Parathyroid adenoma (tissue), 2 donors: ENCODE measurements at regions not wholly inside any gene's neighbourhood (a gene's known extent, or its start where the extent isn't known, plus 50 kb on each side); places are given as distances from the start of the nearest gene placed in this dataset.

Experiments used
- H2AFZ ChIP-seq: fragments of 300-600 bp; sonication (generic); one replicate; pipeline ENCODE4 v1.7.0; 2017; ENCODE audit warnings: antibody characterized with exemption, mild to moderate bottlenecking
- H3K27ac ChIP-seq: fragments of 300-600 bp; sonication (generic); one replicate; pipeline ENCODE4 v1.7.0; 2017
- H3K27me3 ChIP-seq: fragments of 300-600 bp; sonication (generic); one replicate; pipeline ENCODE4 v1.7.0; 2017; ENCODE audit warnings: low read length; ENCODE audit not compliant: control insufficient read depth, insufficient read depth
- H3K36me3 ChIP-seq: fragments of 300-600 bp; sonication (generic); one replicate; pipeline ENCODE4 v1.7.0; 2017; ENCODE audit warnings: low read length; ENCODE audit not compliant: control insufficient read depth, insufficient read depth
- H3K4me1 ChIP-seq: fragments of 300-600 bp; sonication (generic); one replicate; pipeline ENCODE4 v1.7.0; 2017; ENCODE audit warnings: control low read depth
- H3K4me2 ChIP-seq: fragments of 300-600 bp; sonication (generic); one replicate; pipeline ENCODE4 v1.7.0; 2017; ENCODE audit warnings: low read length
- H3K4me3 ChIP-seq: fragments of 300-600 bp; sonication (generic); one replicate; pipeline ENCODE4 v1.7.0; 2017; ENCODE audit warnings: low read depth, low read length
- H3K79me2 ChIP-seq: fragments of 300-600 bp; sonication (generic); one replicate; pipeline ENCODE4 v1.7.0; 2017; ENCODE audit warnings: control low read depth
- H3K9ac ChIP-seq: fragments of 300-600 bp; sonication (generic); one replicate; pipeline ENCODE4 v1.7.0; 2017; ENCODE audit warnings: mild to moderate bottlenecking
- H3K9me3 ChIP-seq: fragments of 300-600 bp; sonication (generic); one replicate; pipeline ENCODE4 v1.7.0; 2017; ENCODE audit warnings: low read length; ENCODE audit not compliant: control insufficient read depth
- TF ChIP-seq, protein P1 (sequence below): fragments of 300-600 bp; sonication (generic); IDR thresholded peaks from one replicate; pipeline ENCODE4 v1.7.0; 2017; ENCODE audit warnings: antibody characterized with exemption, mild to moderate bottlenecking
- donor health status: primary hyperparathyroidism.

DNA sequence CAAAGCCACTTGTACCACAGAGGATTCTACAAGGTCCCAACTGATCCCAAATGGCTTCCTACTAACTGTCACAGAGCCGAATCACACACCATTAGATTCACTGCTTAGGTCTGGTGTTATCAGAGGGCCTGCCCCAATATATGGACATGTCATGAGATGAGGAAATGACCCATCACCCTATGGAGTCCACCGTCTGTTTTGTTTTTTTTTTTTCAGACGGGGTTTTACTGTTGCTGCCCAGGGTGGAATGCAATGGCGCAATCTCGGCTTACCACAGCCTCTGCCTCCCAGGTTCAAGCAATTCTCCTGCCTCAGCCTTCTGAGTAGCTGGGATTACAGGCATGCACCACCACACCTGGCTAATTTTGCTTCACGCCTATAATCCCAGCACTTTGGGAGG lies 83.8 kb upstream of the ETS2 start:
- Histone ChIP-seq H3K9me3 (peaks cover 2% of the 10 kb centered on the region), H3K79me2 (no peaks in the 10 kb centered on the region), H2AFZ (no peak overlapping the region), H3K27ac (no peak overlapping the region), H3K9ac (no peak overlapping the region), H3K27me3 (no peaks in the 10 kb centered on the region), H3K4me1 (no peaks in the 10 kb centered on the region), H3K36me3 (no peaks in the 10 kb centered on the region), H3K4me3 (no peak overlapping the region), H3K4me2 (no peak overlapping the region)
- TF ChIP-seq, protein P1, sequence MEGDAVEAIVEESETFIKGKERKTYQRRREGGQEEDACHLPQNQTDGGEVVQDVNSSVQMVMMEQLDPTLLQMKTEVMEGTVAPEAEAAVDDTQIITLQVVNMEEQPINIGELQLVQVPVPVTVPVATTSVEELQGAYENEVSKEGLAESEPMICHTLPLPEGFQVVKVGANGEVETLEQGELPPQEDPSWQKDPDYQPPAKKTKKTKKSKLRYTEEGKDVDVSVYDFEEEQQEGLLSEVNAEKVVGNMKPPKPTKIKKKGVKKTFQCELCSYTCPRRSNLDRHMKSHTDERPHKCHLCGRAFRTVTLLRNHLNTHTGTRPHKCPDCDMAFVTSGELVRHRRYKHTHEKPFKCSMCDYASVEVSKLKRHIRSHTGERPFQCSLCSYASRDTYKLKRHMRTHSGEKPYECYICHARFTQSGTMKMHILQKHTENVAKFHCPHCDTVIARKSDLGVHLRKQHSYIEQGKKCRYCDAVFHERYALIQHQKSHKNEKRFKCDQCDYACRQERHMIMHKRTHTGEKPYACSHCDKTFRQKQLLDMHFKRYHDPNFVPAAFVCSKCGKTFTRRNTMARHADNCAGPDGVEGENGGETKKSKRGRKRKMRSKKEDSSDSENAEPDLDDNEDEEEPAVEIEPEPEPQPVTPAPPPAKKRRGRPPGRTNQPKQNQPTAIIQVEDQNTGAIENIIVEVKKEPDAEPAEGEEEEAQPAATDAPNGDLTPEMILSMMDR: no peak

DNA sequence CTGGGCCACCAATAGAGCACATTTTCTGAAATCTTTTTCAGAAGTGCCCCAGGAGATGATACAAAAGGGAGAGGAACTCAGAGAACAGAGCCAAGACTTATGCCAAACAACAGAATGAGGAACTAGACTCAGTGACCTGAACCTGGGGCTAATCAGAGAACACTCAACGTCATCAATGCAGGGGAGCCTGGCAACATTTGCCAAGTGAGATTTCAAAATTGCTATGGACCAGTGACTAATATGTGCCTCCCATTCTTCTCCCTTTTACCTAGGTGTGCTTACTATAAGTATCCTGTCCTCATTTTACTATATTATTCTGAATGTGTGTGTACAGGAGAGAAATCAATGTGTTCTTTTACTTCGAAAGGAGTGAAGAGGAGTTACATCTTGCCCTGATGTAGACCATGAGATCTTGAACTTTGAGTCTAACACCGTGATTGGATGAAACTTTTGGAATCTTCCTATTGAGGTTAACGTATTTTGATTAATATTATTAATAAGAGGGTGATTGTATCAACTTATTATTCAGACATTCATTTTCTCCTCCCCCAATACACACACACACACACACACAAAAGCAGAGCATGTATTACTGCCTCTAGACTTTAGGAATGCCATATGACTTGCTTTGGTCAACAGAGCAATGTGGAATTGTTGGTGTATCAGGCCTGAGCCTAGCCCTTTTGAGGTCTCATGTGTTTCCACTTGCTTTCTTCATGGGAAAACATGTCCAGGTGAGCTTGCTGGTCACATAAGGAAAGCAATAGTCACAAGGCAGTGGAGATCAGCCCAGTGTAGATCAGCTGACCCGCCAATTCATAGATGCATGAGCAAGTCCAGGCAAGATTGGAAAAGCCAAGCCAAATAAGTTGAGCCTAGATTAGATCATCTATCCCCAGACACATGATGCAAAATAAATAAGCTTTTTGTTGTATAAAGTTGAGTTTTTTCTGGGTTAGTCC lies 80.3 kb upstream of the ETS2 start:
- H3K4me3 ChIP-seq: no peak overlapping the region
- H3K79me2 ChIP-seq: no peaks in the 10 kb centered on the region
- H2AFZ ChIP-seq: no peak overlapping the region
- TF ChIP-seq, protein P1: no peak
- no peaks in the 10 kb centered on the region for H3K4me1 ChIP-seq
- H3K9ac ChIP-seq: no peak overlapping the region
- H3K36me3 ChIP-seq: no peaks in the 10 kb centered on the region
- peaks cover 2% of the 10 kb centered on the region for H3K9me3 ChIP-seq
- no peaks in the 10 kb centered on the region for H3K27me3 ChIP-seq
- no peak overlapping the region for H3K4me2 ChIP-seq
- H3K27ac ChIP-seq: no peak overlapping the region

DNA sequence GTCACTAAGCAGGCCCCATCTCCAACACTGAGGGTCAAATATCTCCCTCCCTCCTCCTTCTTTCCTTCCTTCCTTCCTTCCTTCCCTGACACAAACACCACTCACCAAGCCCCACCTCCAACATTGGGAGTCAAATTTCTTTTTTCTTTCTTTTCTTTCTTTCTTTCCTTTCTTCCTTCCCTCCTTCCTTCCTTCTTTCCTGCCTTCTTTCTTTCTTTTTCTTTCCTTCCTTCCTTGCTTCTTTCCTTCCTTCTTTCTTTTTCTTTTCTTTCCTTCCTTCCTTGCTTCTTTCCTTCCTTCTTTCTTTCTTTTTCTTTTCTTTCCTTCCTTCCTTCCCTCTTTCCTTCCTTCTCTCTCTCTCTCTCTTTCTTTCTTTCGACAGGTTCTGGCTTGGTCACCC lies 79.2 kb upstream of the ETS2 start:
- Histone ChIP-seq H2AFZ (no peak overlapping the region), H3K27ac (no peak overlapping the region), H3K4me3 (no peak overlapping the region), H3K9me3 (peaks cover 2% of the 10 kb centered on the region), H3K36me3 (no peaks in the 10 kb centered on the region), H3K4me2 (no peak overlapping the region), H3K9ac (no peak overlapping the region), H3K79me2 (no peaks in the 10 kb centered on the region), H3K27me3 (no peaks in the 10 kb centered on the region), H3K4me1 (no peaks in the 10 kb centered on the region)
- TF ChIP-seq, protein P1: no peak

DNA sequence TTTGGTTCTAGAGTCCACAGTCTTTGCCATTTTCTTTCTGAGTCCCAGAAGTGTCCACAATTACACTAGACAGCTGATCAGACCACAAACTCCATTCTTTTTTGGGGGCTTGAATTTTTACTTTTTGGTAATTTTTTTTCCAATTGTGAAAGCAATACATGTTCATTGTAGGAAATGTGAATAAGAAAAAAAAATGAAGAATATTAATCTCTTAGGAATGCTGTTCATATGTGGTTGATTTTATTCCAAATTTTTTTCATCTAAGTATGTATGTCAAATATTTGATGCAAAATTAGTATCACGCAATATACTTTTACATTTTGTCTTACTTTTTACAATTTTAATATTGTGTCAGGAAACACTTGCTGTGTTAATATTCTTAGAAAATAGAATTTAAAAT lies 76.4 kb upstream of the ETS2 start:
- no peak overlapping the region for H2AFZ ChIP-seq
- TF ChIP-seq, protein P1: no peak
- H3K79me2 ChIP-seq: no peaks in the 10 kb centered on the region
- no peak overlapping the region for H3K9ac ChIP-seq
- H3K27ac ChIP-seq: no peak overlapping the region
- no peaks in the 10 kb centered on the region for H3K27me3 ChIP-seq
- H3K36me3 ChIP-seq: no peaks in the 10 kb centered on the region
- H3K4me1 ChIP-seq: peaks cover 4% of the 10 kb centered on the region
- no peak overlapping the region for H3K4me3 ChIP-seq
- peaks cover 2% of the 10 kb centered on the region for H3K9me3 ChIP-seq
- H3K4me2 ChIP-seq: no peak overlapping the region
